HFF-Myc (cell line): ENCODE measurements at regions not wholly inside any gene's neighbourhood (a gene's known extent, or its start where the extent isn't known, plus 50 kb on each side); places are given as distances from the start of the nearest gene placed in this dataset.

Experiments
- DNase-seq: peaks from one replicate; pipeline ENCODE4 v3.0.0-alpha.2; 2011; ENCODE audit warnings: low read depth; ENCODE audit errors: extremely low read depth
- H3K4me3 ChIP-seq: replicated peaks from 2 replicates; pipeline ENCODE4 v1.5.1; 2011; ENCODE audit warnings: low read depth, mild to moderate bottlenecking, control low read depth, low read length
- CTCF ChIP-seq: IDR thresholded peaks from 2 replicates; pipeline ENCODE4 v1.5.1; 2012; ENCODE audit warnings: mild to moderate bottlenecking, low read depth, low read length, control low read depth; ENCODE audit errors: missing control alignments

GRCh38 chr16:82301146-82301755, 131.2 kb upstream of the MPHOSPH6 start:
- no peak overlapping the region for H3K4me3 ChIP-seq
- TF ChIP-seq CTCF: no peak
- DNase-seq: peak; percentile 1

- TF ChIP-seq CTCF: no peak
- DNase-seq: no peak
These were observed 130.4 kb upstream of the MPHOSPH6 start for GRCh38 chr16:82300374-82300951.

GRCh38 chr16:82298472-82298871, 128.4 kb upstream of the MPHOSPH6 start:
- TF ChIP-seq CTCF: no peak
- no peak overlapping the region for H3K4me3 ChIP-seq
- DNase-seq: no peak

More at GRCh38 chr16:82300374-82300951, 130.4 kb upstream of the MPHOSPH6 start:
- H3K4me3 ChIP-seq: no peak overlapping the region

- TF ChIP-seq CTCF: no peak
- DNase-seq: no peak
- no peak overlapping the region for H3K4me3 ChIP-seq
These were observed 125.5 kb upstream of the MPHOSPH6 start for GRCh38 chr16:82295290-82296201.

- H3K4me3 ChIP-seq: no peak overlapping the region
- no peak for DNase-seq
- no peak for TF ChIP-seq CTCF
These were observed 123.6 kb upstream of the MPHOSPH6 start for GRCh38 chr16:82293671-82294070.

GRCh38 chr16:82287937-82288336, 117.9 kb upstream of the MPHOSPH6 start:
- DNase-seq: no peak

More at GRCh38 chr16:82287937-82288336, 117.9 kb upstream of the MPHOSPH6 start:
- TF ChIP-seq CTCF: no peak
- H3K4me3 ChIP-seq: no peak overlapping the region
